ENCODE measurements at regions not wholly inside any gene's neighbourhood (a gene's known extent, or its start where the extent isn't known, plus 50 kb on each side); places are given as distances from the start of the nearest gene placed in this dataset.

GRCh38 chr2:116787848-116788247 is 1026.6 kb upstream of the DDX18 start:
- no peak for TF ChIP-seq CTCF (IDR thresholded peaks at IDR 0.05)
- TF ChIP-seq POLR2A (IDR thresholded peaks at IDR 0.05), result no peak
- no peak for TF ChIP-seq EP300 (IDR thresholded peaks at IDR 0.05)
- TF ChIP-seq POLR2AphosphoS5 (IDR thresholded peaks at IDR 0.05), result no peak

All from gastroesophageal sphincter (tissue), 3 donors.